PC-3 (cell line): ENCODE measurements at regions not wholly inside any gene's neighbourhood (a gene's known extent, or its start where the extent isn't known, plus 50 kb on each side); places are given as distances from the start of the nearest gene placed in this dataset.
"Not testable (repeated sequence)": the region's sequence is repeated elsewhere in the genome, so short reads cannot be mapped to it uniquely, and the experiment has no call there.

ENCODE experiments used
- EZH2 ChIP-seq: fragments of 300-600 bp; sonication (generic); IDR thresholded peaks from one replicate; pipeline ENCODE4 v1.6.1; 2017; ENCODE audit warnings: antibody characterized with exemption, mild to moderate bottlenecking, low read length; ENCODE audit not compliant: unreplicated experiment
- EZH2phosphoT487 ChIP-seq: fragments of 300-600 bp; sonication (generic); IDR thresholded peaks from 2 replicates; pipeline ENCODE4 v1.6.1; 2018; ENCODE audit warnings: mild to moderate bottlenecking, antibody characterized with exemption, low read length, borderline replicate concordance
- TF ChIP-seq, protein P1 (sequence below): fragments of 300-600 bp; sonication (generic); conservative IDR thresholded peaks from 2 replicates; pipeline ENCODE4 v1.5.1; 2017; ENCODE audit warnings: antibody characterized with exemption, low read depth, mild to moderate bottlenecking, low read length

DNA sequence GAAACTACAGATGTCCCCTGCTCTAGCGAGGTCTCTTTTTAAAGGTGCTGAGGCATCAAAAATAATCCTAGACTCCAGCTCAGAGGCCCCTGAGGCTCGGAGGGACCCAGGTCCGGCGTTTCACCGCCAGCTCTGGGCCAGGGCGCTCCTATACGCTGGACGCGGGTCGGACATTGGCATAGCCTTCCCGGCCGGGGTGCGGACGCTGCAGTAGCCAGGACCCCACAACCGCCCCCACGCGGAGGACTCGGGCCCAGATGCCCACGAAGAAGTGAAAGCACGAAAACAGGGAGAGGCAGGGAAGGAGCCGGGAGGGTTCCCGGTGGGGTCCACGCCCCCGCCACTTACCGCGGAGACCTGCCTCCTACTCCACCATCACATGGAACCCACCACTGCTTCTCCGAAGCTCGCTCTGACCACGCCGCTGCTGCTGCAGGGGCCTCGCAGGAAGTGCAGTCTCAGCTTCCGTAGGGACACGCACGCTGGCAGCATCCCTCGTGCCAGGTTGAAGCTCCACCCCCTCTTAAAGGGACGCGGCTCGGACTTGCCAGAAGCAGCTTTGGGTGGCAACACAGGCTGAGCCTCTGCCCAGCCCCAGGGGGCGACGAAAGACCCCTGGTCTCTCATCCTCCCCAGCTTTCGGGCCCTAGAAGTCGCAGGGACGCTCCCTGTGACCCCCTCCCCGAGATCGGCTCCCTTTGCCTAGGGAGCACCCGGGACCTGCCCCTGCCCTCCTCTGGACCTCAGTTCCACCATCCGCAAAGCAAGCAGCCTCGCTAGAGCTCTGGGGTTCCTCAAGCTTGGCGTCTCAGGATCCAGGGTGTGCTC is 96.7 kb downstream of the POTEG start:
- TF ChIP-seq EZH2, EZH2phosphoT487: not testable (repeated sequence)
- TF ChIP-seq, protein P1, sequence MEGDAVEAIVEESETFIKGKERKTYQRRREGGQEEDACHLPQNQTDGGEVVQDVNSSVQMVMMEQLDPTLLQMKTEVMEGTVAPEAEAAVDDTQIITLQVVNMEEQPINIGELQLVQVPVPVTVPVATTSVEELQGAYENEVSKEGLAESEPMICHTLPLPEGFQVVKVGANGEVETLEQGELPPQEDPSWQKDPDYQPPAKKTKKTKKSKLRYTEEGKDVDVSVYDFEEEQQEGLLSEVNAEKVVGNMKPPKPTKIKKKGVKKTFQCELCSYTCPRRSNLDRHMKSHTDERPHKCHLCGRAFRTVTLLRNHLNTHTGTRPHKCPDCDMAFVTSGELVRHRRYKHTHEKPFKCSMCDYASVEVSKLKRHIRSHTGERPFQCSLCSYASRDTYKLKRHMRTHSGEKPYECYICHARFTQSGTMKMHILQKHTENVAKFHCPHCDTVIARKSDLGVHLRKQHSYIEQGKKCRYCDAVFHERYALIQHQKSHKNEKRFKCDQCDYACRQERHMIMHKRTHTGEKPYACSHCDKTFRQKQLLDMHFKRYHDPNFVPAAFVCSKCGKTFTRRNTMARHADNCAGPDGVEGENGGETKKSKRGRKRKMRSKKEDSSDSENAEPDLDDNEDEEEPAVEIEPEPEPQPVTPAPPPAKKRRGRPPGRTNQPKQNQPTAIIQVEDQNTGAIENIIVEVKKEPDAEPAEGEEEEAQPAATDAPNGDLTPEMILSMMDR: not testable (repeated sequence)
